DND-41 (cell line): ENCODE measurements at regions not wholly inside any gene's neighbourhood (a gene's known extent, or its start where the extent isn't known, plus 50 kb on each side); places are given as distances from the start of the nearest gene placed in this dataset.

ENCODE experiments used
- ATAC-seq: fragments of 200-7000 bp; cut with Tn5 transposase; 3 replicates; pipeline ENCODE4 v1.9.1; 2021; ENCODE audit warnings: low read depth; ENCODE audit not compliant: insufficient read depth
- DNase-seq: peaks from one replicate; pipeline ENCODE4 v3.0.0-alpha.2; 2020
- H2AFZ ChIP-seq: 2 replicates; pipeline ENCODE4 v1.6.0; 2012; ENCODE audit warnings: low read depth, low read length
- H3K27ac ChIP-seq: 2 replicates; pipeline ENCODE4 v1.5.1; 2012; ENCODE audit warnings: low read length, inconsistent platforms
- H3K27me3 ChIP-seq: fragments of 200-600 bp; sonication (generic); 2 replicates; pipeline ENCODE4 v1.6.0; 2012; ENCODE audit warnings: low read length, mild to moderate bottlenecking, inconsistent platforms; ENCODE audit not compliant: insufficient read depth, poor library complexity
- H3K36me3 ChIP-seq: 2 replicates; pipeline ENCODE4 v1.5.1; 2012; ENCODE audit warnings: low read length, inconsistent platforms; ENCODE audit not compliant: insufficient read depth
- H3K4me1 ChIP-seq: 2 replicates; pipeline ENCODE4 v1.5.1; 2012; ENCODE audit warnings: mild to moderate bottlenecking, low read length; ENCODE audit not compliant: insufficient read depth
- H3K4me2 ChIP-seq: 2 replicates; pipeline ENCODE4 v1.6.0; 2012; ENCODE audit warnings: mild to moderate bottlenecking, moderate library complexity, low read length, inconsistent platforms; ENCODE audit not compliant: insufficient read depth
- H3K4me3 ChIP-seq, 2 experiments: fragments of 200-600 bp in 1 of 2; shearing (Covaris generic) in 1 of 2; 2 replicates each; pipeline ENCODE4 v1.5.1; 2012 to 2016; ENCODE audit warnings: inconsistent platforms in 2 of 2, low read length in 2 of 2, mild to moderate bottlenecking in 2 of 2, low read depth in 1 of 2, moderate library complexity in 1 of 2
- H3K79me2 ChIP-seq: 2 replicates; pipeline ENCODE4 v1.6.0; 2012; ENCODE audit warnings: low read length, inconsistent platforms; ENCODE audit not compliant: insufficient read depth
- H3K9ac ChIP-seq: 2 replicates; pipeline ENCODE4 v1.6.0; 2012; ENCODE audit warnings: low read depth, mild to moderate bottlenecking, inconsistent platforms, low read length, moderate library complexity
- H3K9me3 ChIP-seq: 2 replicates; pipeline ENCODE4 v1.5.1; 2012; ENCODE audit warnings: low read length, moderate library complexity, mild to moderate bottlenecking, inconsistent platforms; ENCODE audit not compliant: insufficient read depth, severe bottlenecking
- H4K20me1 ChIP-seq: 2 replicates; pipeline ENCODE4 v1.6.0; 2012; ENCODE audit warnings: low read length; ENCODE audit not compliant: insufficient read depth
- EZH2 ChIP-seq: IDR thresholded peaks from 3 replicates; pipeline ENCODE4 v1.6.1; 2012; ENCODE audit warnings: borderline replicate concordance, low read depth, mild to moderate bottlenecking, moderate library complexity, low read length, inconsistent platforms; ENCODE audit not compliant: severe bottlenecking
- TF ChIP-seq, protein P1 (sequence below): IDR thresholded peaks from 2 replicates; pipeline ENCODE4 v1.5.1; 2012; ENCODE audit warnings: borderline replicate concordance, low read length, moderate library complexity, mild to moderate bottlenecking; ENCODE audit not compliant: poor library complexity, severe bottlenecking; ENCODE audit errors: extremely low read depth

DNA sequence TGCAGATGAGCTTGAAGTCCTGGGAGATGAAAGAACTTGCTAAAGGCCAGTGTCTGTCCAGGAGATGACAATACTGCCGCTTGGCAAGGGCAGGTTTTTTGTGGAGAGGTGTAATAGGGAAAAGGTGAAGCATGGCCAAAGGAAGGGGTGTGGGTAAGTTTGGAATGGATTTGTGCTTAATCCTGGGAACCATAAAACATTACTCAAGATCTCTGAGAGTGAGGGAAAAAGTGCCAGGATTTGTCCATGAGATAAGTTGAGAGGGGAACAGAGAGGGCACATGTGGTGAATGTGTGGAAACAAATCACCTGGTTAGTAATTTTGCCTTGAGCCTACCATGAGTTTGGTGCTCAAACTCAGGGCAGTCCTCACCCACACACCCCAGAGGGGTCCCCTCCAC lies 108.8 kb upstream of the CD180 start:
- TF ChIP-seq, protein P1, sequence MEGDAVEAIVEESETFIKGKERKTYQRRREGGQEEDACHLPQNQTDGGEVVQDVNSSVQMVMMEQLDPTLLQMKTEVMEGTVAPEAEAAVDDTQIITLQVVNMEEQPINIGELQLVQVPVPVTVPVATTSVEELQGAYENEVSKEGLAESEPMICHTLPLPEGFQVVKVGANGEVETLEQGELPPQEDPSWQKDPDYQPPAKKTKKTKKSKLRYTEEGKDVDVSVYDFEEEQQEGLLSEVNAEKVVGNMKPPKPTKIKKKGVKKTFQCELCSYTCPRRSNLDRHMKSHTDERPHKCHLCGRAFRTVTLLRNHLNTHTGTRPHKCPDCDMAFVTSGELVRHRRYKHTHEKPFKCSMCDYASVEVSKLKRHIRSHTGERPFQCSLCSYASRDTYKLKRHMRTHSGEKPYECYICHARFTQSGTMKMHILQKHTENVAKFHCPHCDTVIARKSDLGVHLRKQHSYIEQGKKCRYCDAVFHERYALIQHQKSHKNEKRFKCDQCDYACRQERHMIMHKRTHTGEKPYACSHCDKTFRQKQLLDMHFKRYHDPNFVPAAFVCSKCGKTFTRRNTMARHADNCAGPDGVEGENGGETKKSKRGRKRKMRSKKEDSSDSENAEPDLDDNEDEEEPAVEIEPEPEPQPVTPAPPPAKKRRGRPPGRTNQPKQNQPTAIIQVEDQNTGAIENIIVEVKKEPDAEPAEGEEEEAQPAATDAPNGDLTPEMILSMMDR: no peak
- no peak for TF ChIP-seq EZH2
- H3K27ac ChIP-seq: no peak overlapping the region
- H4K20me1 ChIP-seq: no peaks in the 10 kb centered on the region
- no peaks in the 10 kb centered on the region for H3K4me1 ChIP-seq
- no peaks in the 10 kb centered on the region for H3K9me3 ChIP-seq
- no peaks in the 10 kb centered on the region for H3K36me3 ChIP-seq
- no peak overlapping the region for H3K9ac ChIP-seq
- ATAC-seq (no peak), DNase-seq (no peak)
- no peaks in the 10 kb centered on the region for H3K79me2 ChIP-seq
- H3K4me3 ChIP-seq: no peak overlapping the region
- no peaks in the 10 kb centered on the region for H3K27me3 ChIP-seq
- H2AFZ ChIP-seq: no peak overlapping the region
- H3K4me2 ChIP-seq: no peak overlapping the region

DNA sequence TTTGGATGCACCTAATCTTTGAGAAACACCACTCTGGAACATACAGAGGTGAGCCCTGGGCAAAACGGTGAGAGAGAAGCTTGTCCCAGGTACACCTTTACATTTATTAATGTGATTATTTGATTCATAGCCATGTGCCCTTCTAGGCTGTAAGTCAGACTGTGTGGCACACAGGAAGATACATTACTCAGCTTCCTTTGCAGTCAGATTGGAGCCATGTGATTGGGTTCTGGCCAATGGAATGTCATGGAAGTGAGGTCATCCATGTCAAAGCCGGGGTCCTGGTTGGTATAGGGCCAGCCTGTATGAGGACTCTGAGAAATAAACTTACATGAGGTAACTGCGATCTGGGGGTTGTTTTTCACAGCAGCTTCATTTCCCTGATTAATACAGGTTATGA lies 106.8 kb upstream of the CD180 start:
- no peak for DNase-seq
- no peak overlapping the region for H3K4me2 ChIP-seq
- no peak for TF ChIP-seq EZH2
- TF ChIP-seq, protein P1: no peak
- H3K4me1 ChIP-seq: no peaks in the 10 kb centered on the region
- H3K9ac ChIP-seq: no peak overlapping the region
- no peak overlapping the region for H3K27ac ChIP-seq
- no peaks in the 10 kb centered on the region for H3K79me2 ChIP-seq
- no peak for ATAC-seq
- no peaks in the 10 kb centered on the region for H3K36me3 ChIP-seq
- H4K20me1 ChIP-seq: no peaks in the 10 kb centered on the region
- H2AFZ ChIP-seq: no peak overlapping the region
- no peaks in the 10 kb centered on the region for H3K27me3 ChIP-seq
- H3K9me3 ChIP-seq: no peaks in the 10 kb centered on the region
- no peak overlapping the region for H3K4me3 ChIP-seq

DNA sequence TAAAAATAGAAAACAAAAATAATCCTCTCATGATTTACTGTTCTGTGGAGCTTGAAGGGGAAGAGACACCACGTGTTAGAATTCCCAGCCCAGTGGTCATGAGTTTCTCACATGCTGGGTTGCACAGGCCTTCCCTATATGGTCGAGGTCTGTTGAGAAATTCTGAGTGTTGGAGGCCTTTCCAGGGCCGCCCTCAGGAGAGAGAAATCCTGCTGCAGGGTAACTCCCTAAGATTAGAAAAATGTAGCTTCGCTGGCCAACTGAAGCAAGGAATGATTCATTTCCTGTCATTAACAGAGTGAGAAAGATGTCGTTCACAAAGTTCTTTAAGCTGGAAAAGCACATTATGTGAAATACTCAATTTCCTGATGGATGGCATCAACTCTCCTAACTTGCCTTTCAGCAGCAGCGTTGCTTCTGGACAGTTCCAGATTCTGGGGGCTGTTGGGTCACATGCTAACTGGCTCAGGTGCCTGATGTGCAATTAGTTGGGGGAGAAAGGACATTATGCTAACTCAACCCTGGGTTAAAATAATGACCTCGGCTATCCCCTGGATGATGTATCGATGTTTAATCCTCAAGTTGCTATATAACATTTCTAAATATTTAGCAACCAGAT lies 104.8 kb upstream of the CD180 start:
- Histone ChIP-seq H3K27me3 (no peaks in the 10 kb centered on the region), H3K4me2 (no peak overlapping the region), H3K9ac (no peak overlapping the region), H3K36me3 (no peaks in the 10 kb centered on the region), H4K20me1 (no peaks in the 10 kb centered on the region), H2AFZ (no peak overlapping the region), H3K4me1 (no peaks in the 10 kb centered on the region), H3K27ac (no peak overlapping the region), H3K4me3 (no peak overlapping the region), H3K9me3 (no peaks in the 10 kb centered on the region), H3K79me2 (no peaks in the 10 kb centered on the region)
- no peak for TF ChIP-seq EZH2
- TF ChIP-seq, protein P1: no peak
- ATAC-seq (no peak), DNase-seq (no peak)

DNA sequence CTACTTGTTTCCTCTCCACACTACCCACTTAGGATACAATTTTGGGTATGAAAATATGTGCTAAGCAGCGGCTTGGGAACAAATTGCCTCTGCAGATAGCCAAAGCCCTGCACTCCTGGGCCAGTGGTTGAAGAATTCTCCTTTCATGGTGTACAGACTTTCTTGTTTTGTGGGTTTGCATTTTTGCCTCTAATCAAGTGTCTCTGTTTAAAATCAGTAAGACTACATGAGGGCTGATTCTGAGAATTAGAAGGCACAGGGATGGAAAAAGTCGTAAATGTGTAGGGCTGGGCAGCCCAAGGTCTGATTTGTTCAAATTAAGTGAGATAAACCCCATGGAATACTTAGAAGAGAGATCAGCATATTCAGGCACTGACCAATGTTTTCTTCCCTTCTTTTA lies 103.7 kb upstream of the CD180 start:
- Histone ChIP-seq H3K4me2 (no peak overlapping the region), H3K4me3 (no peak overlapping the region), H3K79me2 (no peaks in the 10 kb centered on the region), H3K4me1 (no peaks in the 10 kb centered on the region), H3K9me3 (no peaks in the 10 kb centered on the region), H3K36me3 (no peaks in the 10 kb centered on the region), H4K20me1 (no peaks in the 10 kb centered on the region), H3K9ac (no peak overlapping the region), H3K27me3 (no peaks in the 10 kb centered on the region), H2AFZ (no peak overlapping the region), H3K27ac (no peak overlapping the region)
- TF ChIP-seq, protein P1: no peak
- TF ChIP-seq EZH2: no peak
- ATAC-seq (no peak), DNase-seq (no peak)
